Testis (tissue), 2 donors: ENCODE measurements at regions not wholly inside any gene's neighbourhood (a gene's known extent, or its start where the extent isn't known, plus 50 kb on each side); places are given as distances from the start of the nearest gene placed in this dataset.

Experiments used
- CTCF ChIP-seq, 3 experiments: fragments of 450-650 bp in 2 of 3; fragments of 200-600 bp in 1 of 3; sonication (generic) in 1 of 3; IDR thresholded peaks; one replicate each; pipeline ENCODE4 v1.5.1; 2016 to 2019; ENCODE audit warnings: antibody characterized with exemption in 3 of 3, mild to moderate bottlenecking in 2 of 3, moderate library complexity in 1 of 3
- POLR2A ChIP-seq: fragments of 450-650 bp; IDR thresholded peaks from one replicate; pipeline ENCODE4 v1.6.1; 2017; ENCODE audit warnings: antibody characterized with exemption, mild to moderate bottlenecking, moderate library complexity

- no peak for TF ChIP-seq POLR2A
- TF ChIP-seq CTCF (IDR thresholded peaks at IDR 0.05): no peak
These were observed 666.1 kb upstream of the NRXN1 start for GRCh38 chr2:51698021-51698420.
